Breast epithelium (tissue), 3 donors: ENCODE measurements at regions not wholly inside any gene's neighbourhood (a gene's known extent, or its start where the extent isn't known, plus 50 kb on each side); places are given as distances from the start of the nearest gene placed in this dataset.

ENCODE experiments used
- POLR2A ChIP-seq: fragments of 450-650 bp; IDR thresholded peaks from one replicate; pipeline ENCODE4 v1.6.1; 2016; ENCODE audit warnings: antibody characterized with exemption, mild to moderate bottlenecking, moderate library complexity
- TF ChIP-seq, protein P1 (sequence below), 3 donors: fragments of 450-650 bp; IDR thresholded peaks; one replicate each; pipeline ENCODE4 v1.5.1; 2016 to 2017; ENCODE audit warnings: antibody characterized with exemption in 3 of 3, mild to moderate bottlenecking in 3 of 3, moderate library complexity in 3 of 3

DNA sequence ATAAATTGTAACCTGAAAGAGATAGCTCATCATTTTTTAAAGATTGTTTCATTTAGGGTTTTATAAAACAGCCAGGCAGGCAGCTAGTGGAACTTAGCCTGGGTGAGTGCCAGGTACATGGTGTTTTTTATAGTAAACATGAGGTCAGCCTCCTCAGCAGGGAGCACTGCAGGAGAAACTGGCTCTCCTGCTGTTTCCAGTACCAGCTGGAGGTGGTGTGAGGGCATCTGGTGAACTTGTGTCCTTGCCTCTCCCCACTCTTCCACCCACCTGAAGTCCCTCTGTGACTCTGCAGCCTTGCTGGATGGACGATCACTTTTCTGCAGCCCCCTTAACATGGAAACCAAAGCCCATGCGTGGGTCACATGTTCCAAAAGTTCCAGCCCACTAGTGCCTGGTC lies 128.4 kb downstream of the FAM174B start:
- TF ChIP-seq, protein P1, sequence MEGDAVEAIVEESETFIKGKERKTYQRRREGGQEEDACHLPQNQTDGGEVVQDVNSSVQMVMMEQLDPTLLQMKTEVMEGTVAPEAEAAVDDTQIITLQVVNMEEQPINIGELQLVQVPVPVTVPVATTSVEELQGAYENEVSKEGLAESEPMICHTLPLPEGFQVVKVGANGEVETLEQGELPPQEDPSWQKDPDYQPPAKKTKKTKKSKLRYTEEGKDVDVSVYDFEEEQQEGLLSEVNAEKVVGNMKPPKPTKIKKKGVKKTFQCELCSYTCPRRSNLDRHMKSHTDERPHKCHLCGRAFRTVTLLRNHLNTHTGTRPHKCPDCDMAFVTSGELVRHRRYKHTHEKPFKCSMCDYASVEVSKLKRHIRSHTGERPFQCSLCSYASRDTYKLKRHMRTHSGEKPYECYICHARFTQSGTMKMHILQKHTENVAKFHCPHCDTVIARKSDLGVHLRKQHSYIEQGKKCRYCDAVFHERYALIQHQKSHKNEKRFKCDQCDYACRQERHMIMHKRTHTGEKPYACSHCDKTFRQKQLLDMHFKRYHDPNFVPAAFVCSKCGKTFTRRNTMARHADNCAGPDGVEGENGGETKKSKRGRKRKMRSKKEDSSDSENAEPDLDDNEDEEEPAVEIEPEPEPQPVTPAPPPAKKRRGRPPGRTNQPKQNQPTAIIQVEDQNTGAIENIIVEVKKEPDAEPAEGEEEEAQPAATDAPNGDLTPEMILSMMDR (IDR thresholded peaks at IDR 0.05), result no peak
- no peak for TF ChIP-seq POLR2A
